H9 (cell line): ENCODE measurements at regions not wholly inside any gene's neighbourhood (a gene's known extent, or its start where the extent isn't known, plus 50 kb on each side); places are given as distances from the start of the nearest gene placed in this dataset.

Experiments
- DNase-seq: peaks from one replicate; pipeline ENCODE4 v3.0.0-alpha.2; 2017
- H2AFZ ChIP-seq: one replicate; pipeline ENCODE4 v1.6.1; 2013; ENCODE audit warnings: mild to moderate bottlenecking, low read length, control low read depth, moderate library complexity
- H2AK5ac ChIP-seq: 2 replicates; pipeline ENCODE4 v1.6.1; 2013; ENCODE audit warnings: low read length, control low read depth, mixed read lengths; ENCODE audit not compliant: insufficient read length
- H2BK120ac ChIP-seq: one replicate; pipeline ENCODE4 v1.6.1; 2013; ENCODE audit warnings: low read depth, mild to moderate bottlenecking, low read length, control low read depth, inconsistent platforms; ENCODE audit not compliant: poor library complexity, severe bottlenecking
- H2BK12ac ChIP-seq: 2 replicates; pipeline ENCODE4 v1.6.1; 2013; ENCODE audit warnings: low read length, control low read depth, mixed read lengths, low read depth; ENCODE audit not compliant: insufficient read length
- H2BK15ac ChIP-seq: 2 replicates; pipeline ENCODE4 v1.6.1; 2013; ENCODE audit warnings: low read depth, low read length, control low read depth
- H2BK20ac ChIP-seq: one replicate; pipeline ENCODE4 v1.6.1; 2013; ENCODE audit warnings: low read depth, mild to moderate bottlenecking, low read length, control low read depth, inconsistent platforms; ENCODE audit not compliant: poor library complexity, severe bottlenecking
- H2BK5ac ChIP-seq: 2 replicates; pipeline ENCODE4 v1.6.1; 2013; ENCODE audit warnings: low read length, control low read depth, mixed read lengths; ENCODE audit not compliant: insufficient read length
- H3K14ac ChIP-seq: 2 replicates; pipeline ENCODE4 v1.6.1; 2013; ENCODE audit warnings: low read length, control low read depth; ENCODE audit not compliant: insufficient read depth
- H3K18ac ChIP-seq: 2 replicates; pipeline ENCODE4 v1.6.1; 2013; ENCODE audit warnings: low read depth, mild to moderate bottlenecking, mixed read lengths, low read length, control low read depth; ENCODE audit not compliant: insufficient read length
- H3K23ac ChIP-seq: 2 replicates; pipeline ENCODE4 v1.6.1; 2013; ENCODE audit warnings: low read length, control low read depth, mixed read lengths, low read depth; ENCODE audit not compliant: insufficient read length
- H3K23me2 ChIP-seq: 2 replicates; pipeline ENCODE4 v1.6.1; 2013; ENCODE audit warnings: low read depth, mild to moderate bottlenecking, mixed read lengths, low read length, control low read depth; ENCODE audit not compliant: insufficient read length, poor library complexity, severe bottlenecking
- H3K27ac ChIP-seq: 2 replicates; pipeline ENCODE4 v1.5.1; 2013; ENCODE audit warnings: low read length, control low read depth, mixed read lengths, low read depth; ENCODE audit not compliant: insufficient read length
- H3K27me3 ChIP-seq: 2 replicates; pipeline ENCODE4 v1.6.1; 2013; ENCODE audit warnings: low read length, control low read depth, inconsistent platforms; ENCODE audit not compliant: insufficient read depth
- H3K4ac ChIP-seq: 2 replicates; pipeline ENCODE4 v1.6.1; 2013; ENCODE audit warnings: low read depth, mild to moderate bottlenecking, control low read depth, inconsistent platforms, low read length, moderate library complexity
- H3K4me1 ChIP-seq: 2 replicates; pipeline ENCODE4 v1.6.1; 2013; ENCODE audit warnings: low read length, control low read depth, inconsistent platforms; ENCODE audit not compliant: insufficient read depth
- H3K4me2 ChIP-seq: 2 replicates; pipeline ENCODE4 v1.6.1; 2013; ENCODE audit warnings: low read length, control low read depth, mixed read lengths; ENCODE audit not compliant: insufficient read length, insufficient read depth
- H3K56ac ChIP-seq: 2 replicates; pipeline ENCODE4 v1.6.1; 2013; ENCODE audit warnings: low read depth, mild to moderate bottlenecking, mixed read lengths, low read length, control low read depth; ENCODE audit not compliant: insufficient read length
- H3K79me1 ChIP-seq: 2 replicates; pipeline ENCODE4 v1.6.1; 2013; ENCODE audit warnings: low read depth, mild to moderate bottlenecking, moderate library complexity, low read length, control low read depth, inconsistent platforms; ENCODE audit not compliant: insufficient read depth, poor library complexity, severe bottlenecking
- H3K79me2 ChIP-seq: 2 replicates; pipeline ENCODE4 v1.6.1; 2013; ENCODE audit warnings: low read length, control low read depth, inconsistent platforms; ENCODE audit not compliant: insufficient read depth
- H3K9ac ChIP-seq: 2 replicates; pipeline ENCODE4 v1.6.1; 2013; ENCODE audit warnings: low read length, control low read depth, mixed read lengths; ENCODE audit not compliant: insufficient read length; ENCODE audit errors: extremely low read depth
- H3K9me3 ChIP-seq: one replicate; pipeline ENCODE4 v1.6.1; 2013; ENCODE audit warnings: low read depth, low read length, inconsistent platforms; ENCODE audit not compliant: control insufficient read depth
- H3T11ph ChIP-seq: one replicate; pipeline ENCODE4 v1.6.1; 2013; ENCODE audit warnings: mild to moderate bottlenecking, low read length, control low read depth, inconsistent platforms
- H4K20me1 ChIP-seq: one replicate; pipeline ENCODE4 v1.6.1; 2013; ENCODE audit not compliant: control insufficient read depth, insufficient read length, insufficient read depth
- H4K5ac ChIP-seq: 2 replicates; pipeline ENCODE4 v1.6.1; 2013; ENCODE audit warnings: low read depth, mild to moderate bottlenecking, mixed read lengths, low read length, control low read depth; ENCODE audit not compliant: insufficient read length
- H4K8ac ChIP-seq: replicated peaks from 2 replicates; pipeline ENCODE4 v1.6.1; 2013; ENCODE audit warnings: low read length, control low read depth, mixed read lengths, low read depth; ENCODE audit not compliant: insufficient read length
- H4K91ac ChIP-seq: 2 replicates; pipeline ENCODE4 v1.6.1; 2013; ENCODE audit warnings: low read depth, mild to moderate bottlenecking, moderate library complexity, mixed read lengths, low read length, control low read depth; ENCODE audit not compliant: insufficient read length
- H3K27ac Mint-ChIP-seq, 3 experiments: 2 replicates in 2 of 3; 3 replicates in 1 of 3; pipeline ENCODE4 v1.8.0; 2020 to 2021; ENCODE audit warnings: mixed read lengths in 3 of 3, mild to moderate bottlenecking in 1 of 3, moderate library complexity in 1 of 3
- H3K27me3 Mint-ChIP-seq: 2 replicates; pipeline ENCODE4 v1.8.0; 2021; ENCODE audit warnings: low read depth, mild to moderate bottlenecking, moderate library complexity, mixed read lengths
- H3K36me3 Mint-ChIP-seq, 3 experiments: 2 replicates in 2 of 3; 3 replicates in 1 of 3; pipeline ENCODE4 v1.8.0; 2020 to 2021; ENCODE audit warnings: low read depth in 3 of 3, mixed read lengths in 3 of 3; ENCODE audit not compliant: insufficient read depth in 1 of 3
- H3K4me1 Mint-ChIP-seq, 2 experiments: 2 replicates each; pipeline ENCODE4 v1.8.0; 2020; ENCODE audit warnings: mixed read lengths in 2 of 2
- H3K4me3 Mint-ChIP-seq, 2 experiments: 2 replicates in 1 of 2; 3 replicates in 1 of 2; pipeline ENCODE4 v1.8.0; 2020 to 2021; ENCODE audit warnings: mild to moderate bottlenecking in 2 of 2, mixed read lengths in 2 of 2, moderate library complexity in 1 of 2
- H3K9me3 Mint-ChIP-seq, 2 experiments: 2 replicates in 1 of 2; 3 replicates in 1 of 2; pipeline ENCODE4 v1.8.0; 2020; ENCODE audit warnings: mild to moderate bottlenecking in 2 of 2, mixed read lengths in 2 of 2, moderate library complexity in 1 of 2
- WGBS: extraction: QIAGEN DNeasy Blood & Tissue Kit; methylation state at CpG from one replicate; pipeline ENCODE4 v1.1.7; 2013; ENCODE audit warnings: missing lambda C conversion rate, low lambda C conversion rate, mixed read lengths; ENCODE audit not compliant: insufficient read length; ENCODE audit errors: extremely low coverage; 5-methylcytosine and 5-hydroxymethylcytosine counted together
- TF ChIP-seq, protein P1 (sequence below): fragments of 200-600 bp; sonication (generic); conservative IDR thresholded peaks from 3 replicates; pipeline ENCODE4 v1.8.0; 2021; ENCODE audit warnings: antibody characterized with exemption, mild to moderate bottlenecking

DNA sequence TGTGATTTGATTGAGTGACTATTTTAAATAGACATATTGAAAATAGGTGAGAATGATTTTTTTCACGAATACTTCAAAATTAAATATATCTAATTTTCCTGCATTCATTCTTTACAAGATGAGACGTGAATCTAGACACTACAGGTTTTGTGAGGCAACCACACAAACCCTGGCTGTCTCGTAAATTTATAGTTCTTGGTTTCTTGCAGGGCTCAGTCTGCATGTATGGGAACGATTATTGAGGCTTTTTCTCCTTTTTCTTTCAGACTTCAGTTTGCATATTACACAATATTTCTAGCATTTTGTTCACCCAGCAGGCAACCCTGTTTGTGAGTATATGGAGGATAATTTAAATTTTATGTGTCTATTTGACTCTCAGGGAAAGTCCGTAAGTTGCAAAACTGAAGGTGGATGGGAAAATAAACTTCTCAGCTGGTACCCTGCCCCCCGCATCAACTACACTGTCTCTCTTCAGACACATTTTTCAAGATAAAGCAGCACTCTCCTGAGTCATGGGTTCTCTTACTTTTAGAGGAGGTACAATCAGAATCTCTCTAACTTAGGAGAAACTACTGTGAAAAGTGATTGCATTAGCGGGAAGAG, 1349.3 kb downstream of the GRIK2 start:
- Histone ChIP-seq H4K8ac (no peak overlapping the region), H3K23ac (no peak overlapping the region), H3K14ac (no peak overlapping the region), H4K5ac (no peak overlapping the region), H3T11ph (no peak overlapping the region), H3K79me2 (no peaks in the 10 kb centered on the region), H3K56ac (no peak overlapping the region), H3K4me2 (no peak overlapping the region), H3K27me3 (no peaks in the 10 kb centered on the region), H3K79me1 (no peaks in the 10 kb centered on the region), H2AFZ (no peak overlapping the region), H3K9me3 (no peaks in the 10 kb centered on the region), H2AK5ac (no peak overlapping the region), H2BK5ac (no peak overlapping the region), H2BK12ac (no peak overlapping the region), H2BK20ac (no peak overlapping the region), H3K4me1 (peaks cover 3% of the 10 kb centered on the region; the same call in 1 of the 2 replicates), H4K91ac (no peak overlapping the region), H2BK15ac (no peak overlapping the region), H4K20me1 (no peaks in the 10 kb centered on the region), H3K18ac (no peak overlapping the region), H3K23me2 (no peaks in the 10 kb centered on the region), H3K4ac (no peak overlapping the region), H3K9ac (no peak overlapping the region), H2BK120ac (no peak overlapping the region), H3K27ac (no peak overlapping the region)
- no peaks in the 10 kb centered on the region for H3K27me3 Mint-ChIP-seq
- H3K36me3 Mint-ChIP-seq: no peaks in the 10 kb centered on the region
- WGBS: no CpG with 5 or more reads among the region's 7 CpGs
- peak overlapping the region; percentile 38 to 91 (median 85); a peak in 5 of 7 replicates for H3K27ac Mint-ChIP-seq
- no peak for DNase-seq
- TF ChIP-seq, protein P1, sequence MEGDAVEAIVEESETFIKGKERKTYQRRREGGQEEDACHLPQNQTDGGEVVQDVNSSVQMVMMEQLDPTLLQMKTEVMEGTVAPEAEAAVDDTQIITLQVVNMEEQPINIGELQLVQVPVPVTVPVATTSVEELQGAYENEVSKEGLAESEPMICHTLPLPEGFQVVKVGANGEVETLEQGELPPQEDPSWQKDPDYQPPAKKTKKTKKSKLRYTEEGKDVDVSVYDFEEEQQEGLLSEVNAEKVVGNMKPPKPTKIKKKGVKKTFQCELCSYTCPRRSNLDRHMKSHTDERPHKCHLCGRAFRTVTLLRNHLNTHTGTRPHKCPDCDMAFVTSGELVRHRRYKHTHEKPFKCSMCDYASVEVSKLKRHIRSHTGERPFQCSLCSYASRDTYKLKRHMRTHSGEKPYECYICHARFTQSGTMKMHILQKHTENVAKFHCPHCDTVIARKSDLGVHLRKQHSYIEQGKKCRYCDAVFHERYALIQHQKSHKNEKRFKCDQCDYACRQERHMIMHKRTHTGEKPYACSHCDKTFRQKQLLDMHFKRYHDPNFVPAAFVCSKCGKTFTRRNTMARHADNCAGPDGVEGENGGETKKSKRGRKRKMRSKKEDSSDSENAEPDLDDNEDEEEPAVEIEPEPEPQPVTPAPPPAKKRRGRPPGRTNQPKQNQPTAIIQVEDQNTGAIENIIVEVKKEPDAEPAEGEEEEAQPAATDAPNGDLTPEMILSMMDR: no peak
- no peaks in the 10 kb centered on the region for H3K9me3 Mint-ChIP-seq
- H3K4me3 Mint-ChIP-seq: no peak overlapping the region
- peaks cover 21 to 25% of the 10 kb centered on the region in 2 experiments for H3K4me1 Mint-ChIP-seq
